Naive thymus-derived CD8-positive, alpha-beta T cell (primary cell): ENCODE measurements at regions not wholly inside any gene's neighbourhood (a gene's known extent, or its start where the extent isn't known, plus 50 kb on each side); places are given as distances from the start of the nearest gene placed in this dataset.
A peak's percentile ranks its signal among the peaks of the same experiment; 100 is the strongest.

Experiments
- ATAC-seq, 2 donors: fragments of 150-1000 bp; cut with Tn5 transposase in 1 of 2; sonication (Bioruptor Pico), chemical (Tn5 transposase) in 1 of 2; 1 replicate in 1 of 2; 2 replicates in 1 of 2; pipeline ENCODE4 v1.10.0; 2021; ENCODE audit warnings: mild to moderate bottlenecking in 2 of 2, moderate library complexity in 2 of 2
- POLR2A ChIA-PET: fragments of 350-600 bp; sonication (Branson Sonifier 250); formaldehyde crosslinking; loops from one replicate; lab custom pipeline; 2021; ENCODE audit warnings: antibody characterized with exemption; lab: Charles Lee
- DNase-seq, 10 donors: peaks; one replicate each; pipeline versions ENCODE4 v3.0.0 to v3.0.0-alpha.2; 2020 to 2022
- H3K27ac Mint-ChIP-seq, 10 donors: one replicate each; pipeline ENCODE4 v1.8.0; 2020 to 2022; ENCODE audit warnings: mild to moderate bottlenecking in 10 of 10, mixed read lengths in 10 of 10, moderate library complexity in 4 of 10, inconsistent platforms in 1 of 10
- H3K27me3 Mint-ChIP-seq, 5 donors: one replicate each; pipeline ENCODE4 v1.8.0; 2021 to 2022; ENCODE audit warnings: mixed read lengths in 5 of 5
- H3K36me3 Mint-ChIP-seq, 3 donors: one replicate each; pipeline ENCODE4 v1.8.0; 2020 to 2022; ENCODE audit warnings: mixed read lengths in 3 of 3, mild to moderate bottlenecking in 2 of 3, inconsistent platforms in 1 of 3
- H3K4me1 Mint-ChIP-seq, 4 donors: one replicate each; pipeline ENCODE4 v1.8.0; 2021 to 2022; ENCODE audit warnings: mixed read lengths in 4 of 4
- H3K4me3 Mint-ChIP-seq, 10 donors: one replicate each; pipeline ENCODE4 v1.8.0; 2020 to 2022; ENCODE audit warnings: mild to moderate bottlenecking in 10 of 10, mixed read lengths in 10 of 10, moderate library complexity in 6 of 10, inconsistent platforms in 1 of 10
- H3K9me3 Mint-ChIP-seq, 9 donors: one replicate each; pipeline ENCODE4 v1.8.0; 2020 to 2022; ENCODE audit warnings: mixed read lengths in 9 of 9, mild to moderate bottlenecking in 3 of 9, inconsistent platforms in 1 of 9, moderate library complexity in 1 of 9

DNA sequence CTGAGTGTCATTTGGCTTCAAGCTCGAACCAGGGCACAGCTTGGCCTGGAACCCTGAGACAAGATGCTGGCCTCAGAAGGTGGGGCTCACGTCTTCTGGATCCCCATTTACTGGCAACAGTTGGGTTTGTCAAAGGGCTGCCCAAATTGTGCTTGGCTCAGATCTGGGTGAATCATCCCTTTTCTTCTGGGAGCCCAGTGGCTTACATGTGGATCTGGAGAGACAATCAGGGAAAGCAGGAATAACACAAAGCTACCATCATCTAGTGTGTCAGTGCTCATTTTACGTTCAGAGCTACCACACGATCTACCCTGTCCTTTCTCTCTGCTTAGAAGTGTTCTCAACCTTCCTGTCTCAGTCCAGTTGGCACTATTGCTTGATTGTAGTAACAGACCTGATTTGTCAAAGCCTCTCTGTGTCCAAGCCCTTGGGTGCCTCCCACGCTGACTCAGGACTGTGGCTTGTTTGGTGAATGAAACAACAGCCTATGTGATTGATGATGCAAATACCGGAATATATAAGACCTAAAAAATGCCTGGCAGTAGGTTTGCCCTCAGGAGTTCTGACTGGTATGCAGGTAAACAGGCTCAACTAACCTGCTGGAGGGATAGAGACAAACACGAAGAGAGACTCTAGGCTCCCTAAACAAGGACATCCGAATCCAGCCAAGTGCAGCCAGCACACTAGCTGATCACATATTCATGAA, 974.3 kb downstream of the VRK1 start:
- no peak for DNase-seq
- no peaks in the 10 kb centered on the region for H3K27me3 Mint-ChIP-seq
- H3K4me3 Mint-ChIP-seq: peak overlapping the region in 1 of 10 donors; percentile 29
- no peaks in the 10 kb centered on the region for H3K36me3 Mint-ChIP-seq
- POLR2A ChIA-PET: interaction anchor here (0.8 kb wide), 1 partner anchor 149 kb away, joined by 3 read pairs; no protein-coding TSS in a partner anchor
- ATAC-seq: no peak
- peaks cover 0 to 5% (median 3%) of the 10 kb centered on the region in 4 donors for H3K4me1 Mint-ChIP-seq
- no peaks in the 10 kb centered on the region for H3K9me3 Mint-ChIP-seq
- peak overlapping the region in 1 of 10 donors; percentile 56 for H3K27ac Mint-ChIP-seq

DNA sequence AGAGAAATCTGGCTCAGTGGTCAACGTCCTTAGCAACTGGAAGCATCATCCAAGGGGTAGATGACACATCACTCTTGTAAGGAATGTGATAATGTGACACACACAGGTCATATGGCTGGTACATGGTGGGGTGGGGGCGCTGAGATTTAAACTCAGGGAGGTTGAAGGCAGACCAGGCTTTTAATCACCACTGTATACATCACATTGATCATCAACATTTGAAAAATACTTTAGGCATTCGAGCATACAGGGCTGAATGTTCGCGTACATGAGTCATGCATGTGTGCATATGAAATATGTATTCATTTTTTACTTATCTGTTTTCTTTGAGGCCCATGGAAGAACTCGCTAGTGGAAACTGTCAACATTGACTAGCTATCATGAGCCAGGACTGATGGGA, 976.4 kb downstream of the VRK1 start:
- DNase-seq: no peak
- POLR2A ChIA-PET: no interaction called here
- no peaks in the 10 kb centered on the region for H3K36me3 Mint-ChIP-seq

DNA sequence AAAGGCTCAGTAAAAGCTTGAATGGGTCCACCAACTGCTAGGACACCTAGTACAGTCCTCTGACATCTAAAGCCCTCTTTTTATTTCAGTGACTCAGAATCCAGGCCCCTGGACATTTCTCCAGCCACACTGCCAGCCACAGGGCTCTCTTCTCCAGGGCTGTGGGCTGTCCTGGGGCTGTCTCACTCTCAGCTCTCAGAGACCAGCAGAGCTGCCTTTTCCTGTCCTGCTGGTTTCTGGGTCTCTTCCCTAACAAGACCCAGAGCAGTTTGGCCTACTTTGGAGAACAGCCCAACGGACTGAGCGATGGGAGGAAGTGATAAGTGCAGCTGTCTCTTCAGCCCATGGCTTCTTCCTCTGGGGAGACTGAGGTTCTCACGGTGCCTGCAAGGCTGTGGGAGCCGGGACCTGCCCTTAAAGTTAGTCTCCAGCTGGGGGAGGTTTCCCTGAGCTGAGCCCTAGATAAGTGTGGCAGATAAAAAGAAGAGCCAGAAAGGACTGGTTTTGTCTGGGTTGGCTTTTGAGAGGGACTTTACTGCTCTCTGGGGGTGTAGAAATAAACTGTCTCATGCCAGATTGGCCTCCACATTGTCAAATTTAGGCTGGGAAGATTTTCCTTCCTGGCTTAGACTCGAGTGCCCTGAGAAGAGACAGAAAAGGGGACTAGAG, 979.8 kb downstream of the VRK1 start:
- Mint-ChIP-seq H3K4me3 (peak overlapping the region in 4 of 10 donors; percentile 0 to 22 (median 6)), H3K27ac (peak overlapping the region in 3 of 10 donors; percentile 71 to 81 (median 75)), H3K4me1 (peaks cover 14 to 31% (median 22%) of the 10 kb centered on the region in 4 donors), H3K36me3 (no peaks in the 10 kb centered on the region), H3K27me3 (no peaks in the 10 kb centered on the region), H3K9me3 (no peaks in the 10 kb centered on the region)
- POLR2A ChIA-PET: interaction anchor here (0.5 to 1.1 kb wide), 4 partner anchors 74 to 569 kb away, joined by 3 to 4 read pairs (median 4); no protein-coding TSS in a partner anchor
- ATAC-seq: peak; percentile 40 to 56
- DNase-seq: peak in 2 of 10 donors; percentile 16 to 35

More for the DNA sequence above, 976.4 kb downstream of the VRK1 start:
- Mint-ChIP-seq H3K27ac (no peak overlapping the region), H3K4me1 (peaks cover 7 to 25% (median 20%) of the 10 kb centered on the region in 4 donors), H3K9me3 (no peaks in the 10 kb centered on the region), H3K4me3 (no peak overlapping the region), H3K27me3 (no peaks in the 10 kb centered on the region)
- no peak for ATAC-seq

DNA sequence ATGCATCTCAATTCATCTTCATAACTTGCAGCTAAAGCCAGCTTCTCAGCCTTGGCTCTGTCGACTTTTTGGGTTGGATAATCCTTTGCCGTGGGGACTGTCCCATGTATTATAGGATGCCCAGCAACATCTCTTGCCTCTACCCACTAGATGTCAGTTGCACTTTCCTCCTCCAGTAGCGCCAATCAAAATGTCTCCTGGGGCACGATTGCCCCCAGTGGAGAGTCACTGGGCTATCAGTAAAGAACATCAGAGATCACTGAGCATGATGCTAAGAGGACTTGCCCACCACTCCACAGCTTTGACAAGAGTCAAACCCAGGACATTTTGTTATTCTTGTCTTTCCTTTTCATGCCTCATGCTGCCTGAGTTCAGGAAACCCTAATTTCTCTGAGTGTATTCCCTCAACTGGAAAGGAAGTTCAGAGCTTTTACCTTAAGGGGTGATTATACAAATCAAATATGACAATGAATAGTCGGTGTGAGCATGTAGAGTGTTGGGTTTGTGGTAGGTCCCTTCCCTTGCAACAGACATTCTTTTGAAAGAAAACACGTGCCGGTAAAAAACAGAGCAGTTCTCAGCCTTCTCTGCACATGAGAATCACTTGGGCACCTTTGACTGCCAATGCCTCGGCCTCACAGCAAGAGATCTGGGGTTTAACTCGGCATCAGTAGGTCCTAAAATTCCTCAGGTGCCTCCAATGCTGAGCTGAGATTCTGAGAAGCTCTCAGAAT, 980.6 kb downstream of the VRK1 start:
- Mint-ChIP-seq H3K9me3 (no peaks in the 10 kb centered on the region), H3K27ac (peak overlapping the region in 7 of 10 donors; percentile 29 to 81 (median 54)), H3K36me3 (no peaks in the 10 kb centered on the region), H3K27me3 (no peaks in the 10 kb centered on the region), H3K4me1 (peaks cover 14 to 31% (median 22%) of the 10 kb centered on the region in 4 donors), H3K4me3 (peak overlapping the region in 6 of 10 donors; percentile 0 to 34 (median 8))
- ATAC-seq (peak; percentile 79 to 80), DNase-seq (peak in 7 of 10 donors; percentile 9 to 53 (median 26))
- POLR2A ChIA-PET: interaction anchor here (1.1 kb wide), 2 partner anchors 175 to 200 kb away, joined by 3 read pairs; no protein-coding TSS in a partner anchor

DNA sequence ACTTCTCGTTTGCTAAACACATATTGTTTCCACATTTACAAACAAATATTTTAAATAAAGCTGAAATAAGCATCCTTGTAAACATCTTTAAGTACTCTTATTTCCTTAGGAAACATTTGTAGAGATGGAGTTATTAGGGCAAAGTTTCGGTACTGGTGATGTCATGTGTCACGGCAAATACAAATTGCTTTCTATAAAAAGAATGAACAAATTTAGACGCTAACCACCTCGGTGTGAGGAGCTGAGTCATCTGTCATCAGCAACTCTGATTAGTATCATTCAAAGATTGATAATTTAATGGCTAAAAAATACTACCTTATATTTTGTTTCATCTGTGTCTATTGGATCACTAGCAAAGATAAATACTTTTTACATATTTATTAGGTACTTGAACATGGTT, 982.0 kb downstream of the VRK1 start:
- ATAC-seq: no peak
- Mint-ChIP-seq H3K4me1 (peaks cover 19 to 34% (median 24%) of the 10 kb centered on the region in 4 donors), H3K27me3 (no peaks in the 10 kb centered on the region), H3K36me3 (no peaks in the 10 kb centered on the region), H3K4me3 (no peak overlapping the region), H3K27ac (no peak overlapping the region), H3K9me3 (no peaks in the 10 kb centered on the region)
- POLR2A ChIA-PET: no interaction called here
- no peak for DNase-seq

DNA sequence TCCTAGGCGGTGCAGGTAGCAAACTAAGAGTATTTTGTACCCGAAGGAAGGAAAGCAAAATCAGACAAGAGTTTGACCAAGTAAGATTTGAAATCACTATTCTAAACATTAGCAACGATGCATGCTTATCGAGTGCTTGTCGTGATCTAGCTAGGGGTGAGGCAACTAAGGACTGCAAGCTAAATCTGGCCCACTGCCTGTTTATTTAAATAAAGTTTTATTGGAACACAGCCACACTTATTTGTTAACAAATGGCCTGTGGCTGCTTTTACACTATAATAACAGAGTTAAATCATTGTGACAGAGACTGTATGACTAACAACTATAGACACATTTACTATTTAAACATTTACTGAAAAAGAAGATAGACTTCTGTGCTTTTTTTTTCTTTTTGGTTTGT, 983.6 kb downstream of the VRK1 start:
- POLR2A ChIA-PET: no interaction called here
- Mint-ChIP-seq H3K4me3 (no peak overlapping the region), H3K27ac (peak overlapping the region in 1 of 10 donors; percentile 19), H3K4me1 (peaks cover 24 to 42% (median 33%) of the 10 kb centered on the region in 4 donors), H3K27me3 (no peaks in the 10 kb centered on the region), H3K36me3 (no peaks in the 10 kb centered on the region), H3K9me3 (no peaks in the 10 kb centered on the region)
- ATAC-seq (no peak), DNase-seq (no peak)

DNA sequence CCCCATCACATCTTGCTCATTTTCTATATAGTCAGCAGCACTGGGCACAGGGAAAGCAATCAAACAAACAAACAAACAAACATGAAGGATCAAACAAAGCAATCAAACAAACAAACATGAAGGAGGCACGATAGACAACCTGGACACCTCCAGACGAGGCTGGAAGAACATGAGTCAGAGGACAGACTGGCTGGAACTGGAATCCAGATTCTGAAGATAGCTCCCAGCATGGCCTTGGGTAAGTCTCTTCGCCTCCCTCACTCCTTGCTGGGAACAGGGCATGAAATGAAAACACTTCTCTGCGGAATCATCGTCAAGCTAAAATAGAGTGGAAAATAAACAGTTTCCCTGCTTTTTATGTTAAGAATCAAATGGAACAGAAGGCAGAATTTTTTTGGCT, 984.8 kb downstream of the VRK1 start:
- peaks cover 22 to 44% (median 30%) of the 10 kb centered on the region in 4 donors for H3K4me1 Mint-ChIP-seq
- H3K27me3 Mint-ChIP-seq: no peaks in the 10 kb centered on the region
- H3K9me3 Mint-ChIP-seq: no peaks in the 10 kb centered on the region
- no peak overlapping the region for H3K4me3 Mint-ChIP-seq
- ATAC-seq (no peak), DNase-seq (no peak)
- H3K36me3 Mint-ChIP-seq: no peaks in the 10 kb centered on the region
- POLR2A ChIA-PET: no interaction called here
- peak overlapping the region in 4 of 10 donors; percentile 4 to 13 (median 8) for H3K27ac Mint-ChIP-seq

DNA sequence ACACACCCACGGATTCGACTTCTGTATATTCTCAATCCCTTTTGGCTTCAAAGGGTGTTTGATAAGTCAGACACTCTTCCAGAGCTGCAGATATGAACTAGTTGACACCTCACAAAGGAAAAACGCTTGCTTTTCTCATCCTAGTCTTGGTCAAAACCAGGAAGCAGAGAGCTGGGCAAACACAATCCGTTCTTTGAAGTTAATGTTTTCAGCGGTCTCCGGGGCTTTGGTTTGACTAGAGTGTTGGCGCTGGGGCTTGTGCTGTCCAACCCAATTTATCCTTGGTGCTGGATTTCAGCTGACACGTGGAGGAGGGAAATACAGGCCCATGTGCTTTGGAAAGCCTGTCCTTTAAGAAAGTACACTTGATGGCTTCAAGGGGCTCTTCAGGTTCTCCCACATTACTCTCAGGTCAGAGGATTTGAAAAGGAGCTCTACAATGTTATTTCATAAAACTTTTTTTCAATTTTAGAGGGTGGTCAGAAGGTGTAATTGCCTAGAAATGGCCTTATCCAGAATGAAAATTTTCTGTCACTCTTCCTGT, 985.8 kb downstream of the VRK1 start:
- ATAC-seq (no peak), DNase-seq (no peak)
- Mint-ChIP-seq H3K27ac (no peak overlapping the region), H3K27me3 (no peaks in the 10 kb centered on the region), H3K4me3 (no peak overlapping the region), H3K4me1 (peaks cover 12 to 35% (median 22%) of the 10 kb centered on the region in 4 donors), H3K36me3 (no peaks in the 10 kb centered on the region), H3K9me3 (no peaks in the 10 kb centered on the region)
- POLR2A ChIA-PET: interaction anchor here (1.0 kb wide), 1 partner anchor 1492 kb away, joined by 5 read pairs; no protein-coding TSS in a partner anchor

DNA sequence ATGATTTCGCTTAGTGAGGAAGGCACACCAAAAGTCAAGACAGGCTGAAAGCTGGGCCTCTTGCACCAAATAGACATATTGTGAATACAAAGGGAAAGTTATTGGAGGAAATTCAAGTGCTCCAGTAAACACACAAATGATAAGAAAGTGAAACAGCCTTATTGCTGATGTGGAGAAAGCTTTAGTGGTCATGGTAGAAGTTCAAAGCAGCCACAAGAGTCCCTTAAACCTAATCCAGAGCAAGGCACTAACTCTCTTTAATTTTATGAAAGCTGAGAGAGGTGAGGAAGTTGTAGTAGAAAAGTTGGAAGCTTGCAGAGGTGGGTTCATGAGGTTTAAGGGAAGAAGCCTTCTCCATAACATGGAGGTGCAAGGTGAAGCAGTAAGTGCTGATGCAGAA, 988.3 kb downstream of the VRK1 start:
- H3K27ac Mint-ChIP-seq: peak overlapping the region in 2 of 10 donors; percentile 8 to 27
- peak in 1 of 2 donors; percentile 27 for ATAC-seq
- no peaks in the 10 kb centered on the region for H3K9me3 Mint-ChIP-seq
- H3K36me3 Mint-ChIP-seq: no peaks in the 10 kb centered on the region
- H3K27me3 Mint-ChIP-seq: no peaks in the 10 kb centered on the region
- peak in 1 of 10 donors; percentile 13 for DNase-seq
- peaks cover 18 to 34% (median 24%) of the 10 kb centered on the region in 4 donors for H3K4me1 Mint-ChIP-seq
- POLR2A ChIA-PET: interaction anchor here (1.5 kb wide), 1 partner anchor 192 kb away, joined by 3 read pairs; no protein-coding TSS in a partner anchor
- H3K4me3 Mint-ChIP-seq: peak overlapping the region in 3 of 10 donors; percentile 3 to 8 (median 4)

DNA sequence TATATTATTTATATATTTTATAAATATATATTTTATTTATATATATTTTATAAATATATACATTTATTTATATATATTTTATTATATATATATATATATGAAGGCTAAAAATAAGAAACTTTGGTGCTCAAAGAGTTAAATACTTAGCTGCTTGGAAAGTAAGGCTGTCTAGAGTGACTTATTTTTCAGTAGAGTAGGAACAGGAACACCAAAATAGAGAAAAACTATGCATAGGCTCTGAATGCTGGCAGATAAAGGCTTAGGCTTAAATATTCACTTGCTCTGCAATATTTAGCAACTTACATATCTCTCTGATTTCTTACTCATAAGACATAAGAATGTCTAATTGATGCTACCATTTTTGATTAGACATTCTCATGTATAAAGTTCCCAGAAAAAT, 991.2 kb downstream of the VRK1 start:
- Mint-ChIP-seq H3K36me3 (no peaks in the 10 kb centered on the region), H3K27me3 (no peaks in the 10 kb centered on the region), H3K27ac (peak overlapping the region in 1 of 10 donors; percentile 59), H3K4me1 (peaks cover 15 to 34% (median 24%) of the 10 kb centered on the region in 4 donors), H3K4me3 (no peak overlapping the region), H3K9me3 (no peaks in the 10 kb centered on the region)
- DNase-seq (peak in 1 of 10 donors; percentile 15), ATAC-seq (no peak)
- POLR2A ChIA-PET: no interaction called here

DNA sequence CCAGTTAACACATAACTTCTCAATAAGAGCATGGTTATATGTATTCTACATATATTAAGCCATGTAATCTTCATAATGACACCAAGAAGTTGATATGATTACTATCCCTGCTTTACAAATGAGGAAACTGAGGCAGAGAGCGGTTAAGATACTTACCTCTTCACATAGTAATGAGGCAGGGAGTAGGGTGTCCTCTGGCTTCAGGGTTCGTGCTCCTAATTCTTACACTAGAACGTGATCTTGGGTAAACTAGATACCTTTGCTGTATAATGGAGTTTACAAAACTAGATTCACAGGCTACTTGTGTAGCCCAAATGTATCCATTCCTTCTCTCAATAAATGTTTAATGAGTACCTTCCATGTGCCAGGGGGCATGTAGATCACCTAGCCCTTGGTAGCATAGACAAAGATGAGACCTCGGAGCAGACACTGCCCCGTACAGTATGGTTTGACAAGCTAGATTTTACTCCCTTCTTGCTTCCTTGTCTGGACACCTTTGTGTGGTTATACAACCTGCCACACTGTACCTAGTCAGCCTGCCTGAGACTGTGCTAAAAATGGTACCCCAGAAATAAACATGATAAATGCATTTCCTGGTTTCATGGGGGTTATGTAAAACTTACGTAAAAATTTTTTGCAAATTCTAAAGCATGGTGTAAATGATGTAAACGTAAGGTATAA, 991.8 kb downstream of the VRK1 start:
- Mint-ChIP-seq H3K4me1 (peaks cover 12 to 31% (median 23%) of the 10 kb centered on the region in 4 donors), H3K9me3 (no peaks in the 10 kb centered on the region), H3K27me3 (no peaks in the 10 kb centered on the region), H3K36me3 (no peaks in the 10 kb centered on the region), H3K27ac (peak overlapping the region in 3 of 10 donors; percentile 15 to 59 (median 40)), H3K4me3 (peak overlapping the region in 2 of 10 donors; percentile 16 to 31)
- POLR2A ChIA-PET: interaction anchor here (1.0 to 1.3 kb wide), 2 partner anchors 12 to 65 kb away, joined by 4 to 5 read pairs; no protein-coding TSS in a partner anchor
- ATAC-seq: peak; percentile 61 to 64
- no peak for DNase-seq
